Fibroblast of skin of back (primary cell): ENCODE measurements at regions not wholly inside any gene's neighbourhood (a gene's known extent, or its start where the extent isn't known, plus 50 kb on each side); places are given as distances from the start of the nearest gene placed in this dataset.
A peak's percentile ranks its signal among the peaks of the same experiment; 100 is the strongest.

Experiments used
- DNase-seq: peaks from one replicate; pipeline ENCODE4 v3.0.0-alpha.2; 2013

- DNase-seq = peak; percentile 89
Observed at GRCh38 chr13:76516013-76516412, 370.2 kb downstream of the KCTD12 start.

GRCh38 chr13:76512721-76513145, 373.5 kb downstream of the KCTD12 start:
- DNase-seq = peak; percentile 90

- no peak for DNase-seq
Observed at GRCh38 chr13:76505437-76505836, 380.8 kb downstream of the KCTD12 start.

GRCh38 chr13:76503766-76504165, 382.4 kb downstream of the KCTD12 start:
- no peak for DNase-seq

GRCh38 chr13:76503291-76503690, 382.9 kb downstream of the KCTD12 start:
- DNase-seq = no peak

GRCh38 chr13:76500894-76501293, 385.3 kb downstream of the KCTD12 start:
- no peak for DNase-seq

GRCh38 chr13:76499891-76500290, 386.3 kb downstream of the KCTD12 start:
- no peak for DNase-seq

- DNase-seq = no peak
Observed at GRCh38 chr13:76489274-76489673, 396.9 kb downstream of the KCTD12 start.

- DNase-seq = no peak
Observed at GRCh38 chr13:76481738-76482137, 404.5 kb downstream of the KCTD12 start.

- peak; percentile 55 for DNase-seq
Observed at GRCh38 chr13:76474966-76475365, 411.2 kb downstream of the KCTD12 start.

- DNase-seq = peak; percentile 10
Observed at GRCh38 chr13:76474356-76474755, 411.8 kb downstream of the KCTD12 start.

GRCh38 chr13:76473552-76474134, 412.6 kb downstream of the KCTD12 start:
- peak; percentile 77 for DNase-seq

- no peak for DNase-seq
Observed at GRCh38 chr13:76472916-76473315, 413.3 kb downstream of the KCTD12 start.

- DNase-seq = no peak
Observed at GRCh38 chr13:76471486-76471885, 414.7 kb downstream of the KCTD12 start.

GRCh38 chr13:76470991-76471390, 415.2 kb downstream of the KCTD12 start:
- DNase-seq = no peak

GRCh38 chr13:76466043-76466442, 420.2 kb downstream of the KCTD12 start:
- DNase-seq = no peak

- DNase-seq = no peak
Observed at GRCh38 chr13:76463314-76463713, 422.9 kb downstream of the KCTD12 start.

- no peak for DNase-seq
Observed at GRCh38 chr13:76461999-76462398, 424.2 kb downstream of the KCTD12 start.

GRCh38 chr13:76461484-76461883, 424.7 kb downstream of the KCTD12 start:
- DNase-seq = no peak

GRCh38 chr13:76459863-76460262, 426.3 kb downstream of the KCTD12 start:
- DNase-seq = no peak

GRCh38 chr13:76455960-76456359, 430.2 kb downstream of the KCTD12 start:
- DNase-seq = peak; percentile 52

- no peak for DNase-seq
Observed at GRCh38 chr13:76454991-76455390, 431.2 kb downstream of the KCTD12 start.

- DNase-seq = no peak
Observed at GRCh38 chr13:76449716-76450115, 436.5 kb downstream of the KCTD12 start.

GRCh38 chr13:76446191-76446590, 440.0 kb downstream of the KCTD12 start:
- DNase-seq = no peak

GRCh38 chr13:76440568-76440967, 445.6 kb downstream of the KCTD12 start:
- no peak for DNase-seq
